CD4-positive, alpha-beta memory T cell (primary cell): ENCODE measurements at regions not wholly inside any gene's neighbourhood (a gene's known extent, or its start where the extent isn't known, plus 50 kb on each side); places are given as distances from the start of the nearest gene placed in this dataset.

Experiments
- CTCF ChIA-PET: fragments of 350-600 bp; sonication (Branson Sonifier 250); formaldehyde crosslinking; loops from one replicate; lab custom pipeline; 2021; ENCODE audit warnings: inconsistent platforms; ENCODE audit not compliant: partially characterized antibody; lab: Charles Lee
- POLR2A ChIA-PET: fragments of 350-600 bp; sonication (Branson Sonifier 250); formaldehyde crosslinking; loops from one replicate; lab custom pipeline; 2021; ENCODE audit not compliant: partially characterized antibody; lab: Charles Lee
- DNase-seq, 5 donors: peaks; one replicate each; pipeline versions ENCODE4 v3.0.0 to v3.0.0-alpha.2; 2020 to 2022; ENCODE audit warnings: mixed read lengths in 1 of 5
- H3K27ac ChIP-seq: one replicate; pipeline ENCODE4 v1.7.0; 2013; ENCODE audit warnings: low read depth, low read length
- H3K27me3 ChIP-seq: 2 replicates; pipeline ENCODE4 v1.7.0; 2013; ENCODE audit warnings: mild to moderate bottlenecking, low read length, moderate library complexity; ENCODE audit not compliant: insufficient read depth
- H3K36me3 ChIP-seq: 2 replicates; pipeline ENCODE4 v1.7.0; 2013; ENCODE audit warnings: mild to moderate bottlenecking, low read length, moderate library complexity; ENCODE audit not compliant: insufficient read depth
- H3K4me1 ChIP-seq: 2 replicates; pipeline ENCODE4 v1.7.0; 2013; ENCODE audit warnings: mild to moderate bottlenecking, low read length, moderate library complexity; ENCODE audit not compliant: insufficient read depth
- H3K4me3 ChIP-seq, 2 donors: one replicate each; pipeline ENCODE4 v1.7.0; 2013; ENCODE audit warnings: low read length in 2 of 2, mild to moderate bottlenecking in 1 of 2
- H3K9me3 ChIP-seq, 2 donors: one replicate each; pipeline ENCODE4 v1.7.0; 2013; ENCODE audit warnings: low read length in 2 of 2, control low read depth in 1 of 2; ENCODE audit not compliant: control insufficient read depth in 1 of 2
- H3K27ac Mint-ChIP-seq, 7 donors: one replicate each; pipeline ENCODE4 v1.8.0; 2020 to 2021; ENCODE audit warnings: mixed read lengths in 7 of 7, mild to moderate bottlenecking in 6 of 7, inconsistent platforms in 3 of 7, moderate library complexity in 3 of 7
- H3K27me3 Mint-ChIP-seq, 2 donors: one replicate each; pipeline ENCODE4 v1.8.0; 2020 to 2021; ENCODE audit warnings: mixed read lengths in 2 of 2
- H3K36me3 Mint-ChIP-seq, 2 donors: one replicate each; pipeline ENCODE4 v1.8.0; 2020 to 2021; ENCODE audit warnings: mixed read lengths in 2 of 2, inconsistent platforms in 1 of 2, mild to moderate bottlenecking in 1 of 2
- H3K4me1 Mint-ChIP-seq, 4 donors: one replicate each; pipeline ENCODE4 v1.8.0; 2020 to 2021; ENCODE audit warnings: mixed read lengths in 4 of 4, mild to moderate bottlenecking in 1 of 4
- H3K4me3 Mint-ChIP-seq, 8 donors: one replicate each; pipeline ENCODE4 v1.8.0; 2020 to 2021; ENCODE audit warnings: mixed read lengths in 8 of 8, mild to moderate bottlenecking in 7 of 8, moderate library complexity in 6 of 8, inconsistent platforms in 3 of 8
- H3K9me3 Mint-ChIP-seq, 8 donors: one replicate each; pipeline ENCODE4 v1.8.0; 2020 to 2021; ENCODE audit warnings: mixed read lengths in 8 of 8, mild to moderate bottlenecking in 5 of 8, inconsistent platforms in 3 of 8, moderate library complexity in 1 of 8
- intact Hi-C: fragments of 100-400 bp; cut with micrococcal nuclease; formaldehyde crosslinking; loops from one replicate; pipeline ENCODE4 v1.15.1; 2023

- DNase-seq = no peak
- no peaks in the 10 kb centered on the region for H3K9me3 ChIP-seq
- no peaks in the 10 kb centered on the region for H3K36me3 ChIP-seq
- no peaks in the 10 kb centered on the region for H3K9me3 Mint-ChIP-seq
- H3K27ac ChIP-seq = no peak overlapping the region
- no peaks in the 10 kb centered on the region for H3K36me3 Mint-ChIP-seq
- H3K4me3 ChIP-seq = no peak overlapping the region
- CTCF ChIA-PET = no interaction called here
- H3K4me3 Mint-ChIP-seq = no peak overlapping the region
- H3K4me1 ChIP-seq = no peaks in the 10 kb centered on the region
- POLR2A ChIA-PET = no interaction called here
- no peaks in the 10 kb centered on the region for H3K27me3 ChIP-seq
- H3K4me1 Mint-ChIP-seq = no peaks in the 10 kb centered on the region
- intact Hi-C loops = no loop called here
- H3K27ac Mint-ChIP-seq = no peak overlapping the region
- peaks cover 0 to 3% of the 10 kb centered on the region in 2 donors for H3K27me3 Mint-ChIP-seq
Observed at GRCh38 chr2:236853585-236854051, 232.1 kb upstream of the COPS8 start.

GRCh38 chr2:236855176-236855865 is 230.4 kb upstream of the COPS8 start:
- Histone ChIP-seq H3K36me3 (no peaks in the 10 kb centered on the region), H3K27me3 (no peaks in the 10 kb centered on the region), H3K4me3 (no peak overlapping the region), H3K9me3 (no peaks in the 10 kb centered on the region), H3K4me1 (no peaks in the 10 kb centered on the region), H3K27ac (no peak overlapping the region)
- intact Hi-C loops = no loop called here
- ChIA-PET POLR2A (no interaction called here), CTCF (no interaction called here)
- no peak overlapping the region for H3K4me3 Mint-ChIP-seq
- no peak overlapping the region for H3K27ac Mint-ChIP-seq
- peaks cover 0 to 3% of the 10 kb centered on the region in 2 donors for H3K27me3 Mint-ChIP-seq
- H3K36me3 Mint-ChIP-seq = no peaks in the 10 kb centered on the region
- no peaks in the 10 kb centered on the region for H3K4me1 Mint-ChIP-seq
- H3K9me3 Mint-ChIP-seq = no peaks in the 10 kb centered on the region
- DNase-seq = no peak

- no peaks in the 10 kb centered on the region for H3K36me3 Mint-ChIP-seq
- no peak overlapping the region for H3K4me3 Mint-ChIP-seq
- no peaks in the 10 kb centered on the region for H3K4me1 ChIP-seq
- H3K9me3 ChIP-seq = no peaks in the 10 kb centered on the region
- H3K9me3 Mint-ChIP-seq = no peaks in the 10 kb centered on the region
- H3K27me3 ChIP-seq = no peaks in the 10 kb centered on the region
- peaks cover 0 to 3% of the 10 kb centered on the region in 2 donors for H3K27me3 Mint-ChIP-seq
- H3K4me1 Mint-ChIP-seq = no peaks in the 10 kb centered on the region
- CTCF ChIA-PET = no interaction called here
- H3K36me3 ChIP-seq = no peaks in the 10 kb centered on the region
- H3K27ac Mint-ChIP-seq = no peak overlapping the region
- H3K4me3 ChIP-seq = no peak overlapping the region
- DNase-seq = no peak
- POLR2A ChIA-PET = no interaction called here
- intact Hi-C loops = no loop called here
- H3K27ac ChIP-seq = no peak overlapping the region
Observed at GRCh38 chr2:236855866-236856847, 229.5 kb upstream of the COPS8 start.

- intact Hi-C loops = no loop called here
- Mint-ChIP-seq H3K36me3 (no peaks in the 10 kb centered on the region), H3K27ac (no peak overlapping the region), H3K4me3 (no peak overlapping the region), H3K9me3 (no peaks in the 10 kb centered on the region), H3K27me3 (peaks cover 0 to 3% of the 10 kb centered on the region in 2 donors), H3K4me1 (no peaks in the 10 kb centered on the region)
- H3K4me1 ChIP-seq = no peaks in the 10 kb centered on the region
- ChIA-PET CTCF (no interaction called here), POLR2A (no interaction called here)
- no peaks in the 10 kb centered on the region for H3K9me3 ChIP-seq
- H3K36me3 ChIP-seq = no peaks in the 10 kb centered on the region
- no peak for DNase-seq
- H3K27me3 ChIP-seq = no peaks in the 10 kb centered on the region
- H3K4me3 ChIP-seq = no peak overlapping the region
- no peak overlapping the region for H3K27ac ChIP-seq
Observed at GRCh38 chr2:236856848-236857235, 228.8 kb upstream of the COPS8 start.

- DNase-seq = no peak
- no peaks in the 10 kb centered on the region for H3K4me1 ChIP-seq
- no peak overlapping the region for H3K27ac ChIP-seq
- Mint-ChIP-seq H3K36me3 (no peaks in the 10 kb centered on the region), H3K9me3 (no peaks in the 10 kb centered on the region), H3K27ac (no peak overlapping the region), H3K4me1 (no peaks in the 10 kb centered on the region), H3K4me3 (no peak overlapping the region), H3K27me3 (peaks cover 0 to 3% of the 10 kb centered on the region in 2 donors)
- no peaks in the 10 kb centered on the region for H3K9me3 ChIP-seq
- no peak overlapping the region for H3K4me3 ChIP-seq
- POLR2A ChIA-PET = no interaction called here
- CTCF ChIA-PET = no interaction called here
- H3K36me3 ChIP-seq = no peaks in the 10 kb centered on the region
- H3K27me3 ChIP-seq = no peaks in the 10 kb centered on the region
- intact Hi-C loops = no loop called here
Observed at GRCh38 chr2:236857246-236857645, 228.4 kb upstream of the COPS8 start.

GRCh38 chr2:236857781-236858180 is 227.9 kb upstream of the COPS8 start:
- no peaks in the 10 kb centered on the region for H3K36me3 ChIP-seq
- no peaks in the 10 kb centered on the region for H3K9me3 ChIP-seq
- no peaks in the 10 kb centered on the region for H3K4me1 Mint-ChIP-seq
- intact Hi-C loops = no loop called here
- no peaks in the 10 kb centered on the region for H3K27me3 ChIP-seq
- no peaks in the 10 kb centered on the region for H3K9me3 Mint-ChIP-seq
- CTCF ChIA-PET = no interaction called here
- no peaks in the 10 kb centered on the region for H3K36me3 Mint-ChIP-seq
- no peak overlapping the region for H3K4me3 Mint-ChIP-seq
- H3K27me3 Mint-ChIP-seq = peaks cover 0 to 3% of the 10 kb centered on the region in 2 donors
- H3K4me1 ChIP-seq = no peaks in the 10 kb centered on the region
- POLR2A ChIA-PET = no interaction called here
- H3K27ac ChIP-seq = no peak overlapping the region
- DNase-seq = no peak
- no peak overlapping the region for H3K4me3 ChIP-seq
- no peak overlapping the region for H3K27ac Mint-ChIP-seq

- H3K4me1 Mint-ChIP-seq = no peaks in the 10 kb centered on the region
- H3K9me3 ChIP-seq = no peaks in the 10 kb centered on the region
- intact Hi-C loops = no loop called here
- H3K27ac ChIP-seq = no peak overlapping the region
- CTCF ChIA-PET = no interaction called here
- H3K36me3 ChIP-seq = no peaks in the 10 kb centered on the region
- no peak overlapping the region for H3K27ac Mint-ChIP-seq
- H3K9me3 Mint-ChIP-seq = no peaks in the 10 kb centered on the region
- H3K4me1 ChIP-seq = no peaks in the 10 kb centered on the region
- H3K27me3 ChIP-seq = no peaks in the 10 kb centered on the region
- peaks cover 0 to 3% of the 10 kb centered on the region in 2 donors for H3K27me3 Mint-ChIP-seq
- DNase-seq = no peak
- H3K4me3 Mint-ChIP-seq = no peak overlapping the region
- POLR2A ChIA-PET = no interaction called here
- no peak overlapping the region for H3K4me3 ChIP-seq
- no peaks in the 10 kb centered on the region for H3K36me3 Mint-ChIP-seq
Observed at GRCh38 chr2:236858661-236859060, 227.0 kb upstream of the COPS8 start.
